SK-N-SH (cell line): ENCODE measurements at regions not wholly inside any gene's neighbourhood (a gene's known extent, or its start where the extent isn't known, plus 50 kb on each side); places are given as distances from the start of the nearest gene placed in this dataset.

ENCODE experiments used
- CHD2 ChIP-seq: fragments of 150-350 bp; IDR thresholded peaks from 2 replicates; pipeline ENCODE4 v1.6.1; 2018; ENCODE audit warnings: low read length; ENCODE audit not compliant: partially characterized antibody
- ELF1 ChIP-seq: IDR thresholded peaks from 2 replicates; pipeline ENCODE4 v1.4.0; 2012
- EP300 ChIP-seq, 2 experiments: IDR thresholded peaks; 2 replicates each; pipeline versions ENCODE4 v1.4.0 to v1.6.1; 2012; ENCODE audit warnings: borderline replicate concordance in 1 of 2, low read depth in 1 of 2, low read length in 1 of 2
- EZH2phosphoT487 ChIP-seq: fragments of 200-600 bp; sonication (generic); IDR thresholded peaks from 2 replicates; pipeline ENCODE4 v1.6.1; 2017; ENCODE audit warnings: low read depth, mixed run types, mild to moderate bottlenecking, antibody characterized with exemption, moderate library complexity, borderline replicate concordance
- JUND ChIP-seq: IDR thresholded peaks from 2 replicates; pipeline ENCODE4 v1.4.0; 2012
- POLR2AphosphoS5 ChIP-seq: IDR thresholded peaks from 2 replicates; pipeline ENCODE4 v1.6.1; 2012; ENCODE audit warnings: low read depth, low read length
- SMC3 ChIP-seq: IDR thresholded peaks from 2 replicates; pipeline ENCODE4 v1.6.1; 2012; ENCODE audit warnings: low read depth, low read length, improper control_type of control experiment
- TAF1 ChIP-seq: IDR thresholded peaks from 2 replicates; pipeline ENCODE4 v1.6.1; 2012; ENCODE audit warnings: low read depth, mild to moderate bottlenecking, low read length, moderate library complexity, borderline replicate concordance
- YY1 ChIP-seq: IDR thresholded peaks from 2 replicates; pipeline ENCODE4 v1.4.0; 2012; ENCODE audit warnings: low read depth, mild to moderate bottlenecking
- TF ChIP-seq, protein P1 (sequence below): fragments of 200-600 bp; sonication (generic); IDR thresholded peaks from 2 replicates; pipeline ENCODE4 v1.6.1; 2017; ENCODE audit warnings: antibody characterized with exemption, mild to moderate bottlenecking, moderate library complexity
- TF ChIP-seq, protein P2 (sequence below): IDR thresholded peaks from 2 replicates; pipeline ENCODE4 v1.4.0; 2012; ENCODE audit warnings: low read depth
- TF ChIP-seq, protein P3 (sequence below): fragments of 150-350 bp; IDR thresholded peaks from 2 replicates; pipeline ENCODE4 v1.6.1; 2017; ENCODE audit warnings: antibody characterized with exemption, low read length, low read depth, borderline replicate concordance
- TF ChIP-seq, protein P4 (sequence below): IDR thresholded peaks from 2 replicates; pipeline ENCODE4; 2012

DNA sequence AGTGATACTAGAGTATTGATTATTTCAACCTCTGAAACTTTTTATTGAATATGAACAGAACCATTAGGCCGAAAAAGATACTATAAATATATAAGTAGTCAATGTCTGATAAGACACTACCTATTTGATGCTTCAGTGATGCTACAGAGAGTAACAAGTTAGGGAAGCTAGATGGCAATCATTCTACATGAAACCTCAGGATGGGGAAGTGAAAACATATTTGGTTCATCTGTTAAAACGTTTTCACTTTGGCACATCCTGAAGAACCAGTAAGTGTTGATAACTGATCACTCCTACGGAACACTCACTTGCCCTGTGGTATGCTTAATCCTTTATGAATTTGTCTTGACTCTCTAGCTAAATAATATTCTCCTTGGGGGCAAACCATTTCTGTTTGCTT lies 1064.9 kb downstream of the NXPH1 start:
- TF ChIP-seq, protein P1, sequence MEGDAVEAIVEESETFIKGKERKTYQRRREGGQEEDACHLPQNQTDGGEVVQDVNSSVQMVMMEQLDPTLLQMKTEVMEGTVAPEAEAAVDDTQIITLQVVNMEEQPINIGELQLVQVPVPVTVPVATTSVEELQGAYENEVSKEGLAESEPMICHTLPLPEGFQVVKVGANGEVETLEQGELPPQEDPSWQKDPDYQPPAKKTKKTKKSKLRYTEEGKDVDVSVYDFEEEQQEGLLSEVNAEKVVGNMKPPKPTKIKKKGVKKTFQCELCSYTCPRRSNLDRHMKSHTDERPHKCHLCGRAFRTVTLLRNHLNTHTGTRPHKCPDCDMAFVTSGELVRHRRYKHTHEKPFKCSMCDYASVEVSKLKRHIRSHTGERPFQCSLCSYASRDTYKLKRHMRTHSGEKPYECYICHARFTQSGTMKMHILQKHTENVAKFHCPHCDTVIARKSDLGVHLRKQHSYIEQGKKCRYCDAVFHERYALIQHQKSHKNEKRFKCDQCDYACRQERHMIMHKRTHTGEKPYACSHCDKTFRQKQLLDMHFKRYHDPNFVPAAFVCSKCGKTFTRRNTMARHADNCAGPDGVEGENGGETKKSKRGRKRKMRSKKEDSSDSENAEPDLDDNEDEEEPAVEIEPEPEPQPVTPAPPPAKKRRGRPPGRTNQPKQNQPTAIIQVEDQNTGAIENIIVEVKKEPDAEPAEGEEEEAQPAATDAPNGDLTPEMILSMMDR = no peak
- TF ChIP-seq, protein P2, sequence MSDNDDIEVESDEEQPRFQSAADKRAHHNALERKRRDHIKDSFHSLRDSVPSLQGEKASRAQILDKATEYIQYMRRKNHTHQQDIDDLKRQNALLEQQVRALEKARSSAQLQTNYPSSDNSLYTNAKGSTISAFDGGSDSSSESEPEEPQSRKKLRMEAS = no peak
- TF ChIP-seq SMC3 = no peak
- no peak for TF ChIP-seq ELF1
- TF ChIP-seq EP300 (IDR thresholded peaks at IDR 0.05; ENCODE audit: borderline replicate concordance in 1 of 2, low read depth in 1 of 2, low read length in 1 of 2) = no peak
- TF ChIP-seq, protein P3, sequence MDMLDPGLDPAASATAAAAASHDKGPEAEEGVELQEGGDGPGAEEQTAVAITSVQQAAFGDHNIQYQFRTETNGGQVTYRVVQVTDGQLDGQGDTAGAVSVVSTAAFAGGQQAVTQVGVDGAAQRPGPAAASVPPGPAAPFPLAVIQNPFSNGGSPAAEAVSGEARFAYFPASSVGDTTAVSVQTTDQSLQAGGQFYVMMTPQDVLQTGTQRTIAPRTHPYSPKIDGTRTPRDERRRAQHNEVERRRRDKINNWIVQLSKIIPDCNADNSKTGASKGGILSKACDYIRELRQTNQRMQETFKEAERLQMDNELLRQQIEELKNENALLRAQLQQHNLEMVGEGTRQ = no peak
- TF ChIP-seq JUND = no peak
- TF ChIP-seq YY1 = no peak
- TF ChIP-seq TAF1 = no peak
- TF ChIP-seq EZH2phosphoT487 = no peak
- TF ChIP-seq CHD2 = no peak
- no peak for TF ChIP-seq POLR2AphosphoS5
- TF ChIP-seq, protein P4, sequence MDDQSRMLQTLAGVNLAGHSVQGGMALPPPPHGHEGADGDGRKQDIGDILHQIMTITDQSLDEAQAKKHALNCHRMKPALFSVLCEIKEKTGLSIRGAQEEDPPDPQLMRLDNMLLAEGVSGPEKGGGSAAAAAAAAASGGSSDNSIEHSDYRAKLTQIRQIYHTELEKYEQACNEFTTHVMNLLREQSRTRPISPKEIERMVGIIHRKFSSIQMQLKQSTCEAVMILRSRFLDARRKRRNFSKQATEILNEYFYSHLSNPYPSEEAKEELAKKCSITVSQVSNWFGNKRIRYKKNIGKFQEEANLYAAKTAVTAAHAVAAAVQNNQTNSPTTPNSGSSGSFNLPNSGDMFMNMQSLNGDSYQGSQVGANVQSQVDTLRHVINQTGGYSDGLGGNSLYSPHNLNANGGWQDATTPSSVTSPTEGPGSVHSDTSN = no peak
